Endothelial cell of umbilical vein (primary cell): ENCODE measurements at regions not wholly inside any gene's neighbourhood (a gene's known extent, or its start where the extent isn't known, plus 50 kb on each side); places are given as distances from the start of the nearest gene placed in this dataset.

Experiments
- BruUV-seq: library from RNA; stranded (reverse); fragments of 400-500 nt; replicated peaks from 2 replicates; lab custom pipeline; 2021; lab: Mats Ljungman, UMichigan
- CTCF ChIA-PET: fragments of 300-600, 350-600 bp; sonication (Branson Sonifier 250); formaldehyde crosslinking; loops from one replicate; lab custom pipeline; 2021; ENCODE audit warnings: antibody characterized with exemption, inconsistent platforms; lab: Charles Lee
- POLR2A ChIA-PET: fragments of 300-600, 350-600 bp; sonication (Branson Sonifier 250); formaldehyde crosslinking; loops from one replicate; lab custom pipeline; 2021; ENCODE audit warnings: antibody characterized with exemption, inconsistent platforms; lab: Charles Lee
- DNase-seq: peaks from one replicate; pipeline ENCODE4 v3.0.0-alpha.2; 2011; ENCODE audit warnings: low read depth, low spot score
- FAIRE-seq: peaks from 2 replicates; lab custom pipeline; 2011; peaks lifted over from hg19 to GRCh38; lab: Jason Lieb, UNC
- H2AFZ ChIP-seq: 2 replicates; pipeline ENCODE4 v1.6.0; 2012; ENCODE audit warnings: low read depth, low read length, control low read depth, inconsistent platforms
- H3K27ac ChIP-seq: 2 replicates; pipeline ENCODE4 v1.5.1; 2011; ENCODE audit warnings: low read depth, mild to moderate bottlenecking, control low read depth, low read length, moderate library complexity; ENCODE audit not compliant: insufficient read depth
- H3K27me3 ChIP-seq, 2 experiments: 2 replicates each; pipeline versions ENCODE4 v1.6.0 to v1.6.1; 2011; ENCODE audit warnings: low read length in 2 of 2, mixed read lengths in 1 of 2; ENCODE audit not compliant: control insufficient read depth in 2 of 2, insufficient read depth in 2 of 2
- H3K36me3 ChIP-seq, 2 experiments: 2 replicates in 1 of 2; 3 replicates in 1 of 2; pipeline ENCODE4 v1.5.1; 2011; ENCODE audit warnings: low read length in 2 of 2, mild to moderate bottlenecking in 1 of 2, moderate library complexity in 1 of 2; ENCODE audit not compliant: control insufficient read depth in 2 of 2, insufficient read depth in 2 of 2; ENCODE audit errors: extremely low read depth in 1 of 2
- H3K4me1 ChIP-seq: 3 replicates; pipeline ENCODE4 v1.5.1; 2011; ENCODE audit warnings: mild to moderate bottlenecking, low read length; ENCODE audit not compliant: control insufficient read depth, insufficient read depth; ENCODE audit errors: extremely low read depth
- H3K4me2 ChIP-seq: 2 replicates; pipeline ENCODE4 v1.6.1; 2011; ENCODE audit warnings: low read length, control low read depth, mixed read lengths; ENCODE audit not compliant: insufficient read depth
- H3K4me3 ChIP-seq, 3 experiments: fragments of 200-600 bp in 1 of 3; sonication (generic), shearing (Covaris generic) in 1 of 3; replicated peaks in 1 of 3; 2 replicates each; pipeline ENCODE4 v1.5.1; 2011 to 2016; ENCODE audit warnings: control low read depth in 3 of 3, low read length in 3 of 3, mild to moderate bottlenecking in 2 of 3, inconsistent platforms in 1 of 3, low read depth in 1 of 3, moderate library complexity in 1 of 3; ENCODE audit not compliant: insufficient read depth in 1 of 3
- H3K79me2 ChIP-seq: 2 replicates; pipeline ENCODE4 v1.6.0; 2012; ENCODE audit warnings: low read length, inconsistent platforms; ENCODE audit not compliant: control insufficient read depth, insufficient read depth
- H3K9ac ChIP-seq: replicated peaks from 2 replicates; pipeline ENCODE3; 2011; ENCODE audit warnings: low read length, control low read depth; ENCODE audit not compliant: insufficient read depth; ENCODE audit errors: extremely low read depth
- H3K9me1 ChIP-seq: replicated peaks from 3 replicates; pipeline ENCODE4 v1.6.0; 2011; ENCODE audit warnings: mild to moderate bottlenecking, low read length; ENCODE audit not compliant: control insufficient read depth, insufficient read depth; ENCODE audit errors: extremely low read depth
- H3K9me3 ChIP-seq: replicated peaks from 2 replicates; pipeline ENCODE4 v1.5.1; 2012; ENCODE audit warnings: low read length, inconsistent platforms; ENCODE audit not compliant: control insufficient read depth, insufficient read depth
- H4K20me1 ChIP-seq: replicated peaks from 2 replicates; pipeline ENCODE3; 2011; ENCODE audit warnings: mild to moderate bottlenecking, low read length; ENCODE audit not compliant: control insufficient read depth, insufficient read depth; ENCODE audit errors: extremely low read depth
- EZH2 ChIP-seq: IDR thresholded peaks from 2 replicates; pipeline ENCODE4 v1.6.1; 2012; ENCODE audit warnings: borderline replicate concordance, low read depth, mild to moderate bottlenecking, moderate library complexity, low read length, inconsistent platforms; ENCODE audit not compliant: severe bottlenecking
- FOS ChIP-seq: IDR thresholded peaks from 2 replicates; pipeline ENCODE4 v1.6.1; 2011; ENCODE audit warnings: mild to moderate bottlenecking, low read length, moderate library complexity, borderline replicate concordance; ENCODE audit not compliant: insufficient read depth
- GATA2 ChIP-seq: IDR thresholded peaks from 2 replicates; pipeline ENCODE4 v1.7.0; 2011; ENCODE audit warnings: low read depth, mild to moderate bottlenecking, moderate library complexity, mixed read lengths, low read length; ENCODE audit not compliant: insufficient read length, insufficient read depth
- JUN ChIP-seq: IDR thresholded peaks from 2 replicates; pipeline ENCODE4 v1.6.1; 2011; ENCODE audit warnings: borderline replicate concordance, low read depth; ENCODE audit not compliant: insufficient read length, insufficient read depth
- MYC ChIP-seq: IDR thresholded peaks from one replicate; pipeline ENCODE4 v1.6.1; 2011; ENCODE audit warnings: mild to moderate bottlenecking, low read depth, low read length
- POLR2A ChIP-seq: IDR thresholded peaks from 2 replicates; pipeline ENCODE4 v1.6.1; 2012; ENCODE audit warnings: low read depth, mild to moderate bottlenecking, control low read depth, low read length
- POLR2AphosphoS5 ChIP-seq: IDR thresholded peaks from 2 replicates; pipeline ENCODE4 v1.6.1; 2012; ENCODE audit warnings: low read depth, mild to moderate bottlenecking, control low read depth, low read length, moderate library complexity; ENCODE audit not compliant: insufficient read depth
- dilution Hi-C: fragments of 300-500 bp; cut with MboI; formaldehyde crosslinking; loops from one replicate; pipeline ENCODE4 v1.15.0; 2019; ENCODE audit warnings: low sequenced_read_pairs; ENCODE audit not compliant: extremely low pct_ligation_motif_present
- intact Hi-C: fragments of 100-400 bp; cut with micrococcal nuclease; formaldehyde crosslinking; loops from one replicate; pipeline ENCODE4 v1.10.0; 2022
- TF ChIP-seq, protein P1 (sequence below): IDR thresholded peaks from 2 replicates; pipeline ENCODE4 v1.6.1; 2011; ENCODE audit not compliant: insufficient read depth, insufficient read length
- TF ChIP-seq, protein P2 (sequence below), 2 donors: IDR thresholded peaks; 1 replicate in 1 of 2; 2 replicates in 1 of 2; pipeline ENCODE4 v1.5.1; 2011; ENCODE audit warnings: low read length in 2 of 2, mild to moderate bottlenecking in 2 of 2, moderate library complexity in 2 of 2, control low read depth in 1 of 2, inconsistent platforms in 1 of 2, low read depth in 1 of 2; ENCODE audit not compliant: insufficient read depth in 1 of 2; ENCODE audit errors: extremely low read depth in 1 of 2

DNA sequence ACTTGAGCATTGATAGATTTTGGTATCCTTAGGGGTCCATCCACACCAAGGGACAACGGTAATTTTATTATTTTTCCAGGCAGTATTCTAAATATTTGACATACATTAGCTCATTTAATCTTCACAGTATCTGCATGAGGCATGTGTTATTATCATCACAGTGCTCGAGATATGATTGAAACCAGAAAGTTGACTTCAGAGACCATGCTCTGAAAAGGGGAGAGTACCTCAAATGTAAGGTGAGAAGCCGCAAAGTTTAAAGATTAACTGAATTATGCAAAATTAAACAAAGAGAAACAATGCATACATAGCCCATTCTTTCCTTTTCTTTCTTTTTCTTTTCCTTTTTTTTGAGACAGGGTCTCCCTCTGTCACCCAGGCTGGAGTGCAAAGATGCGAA lies 104.1 kb downstream of the SLC25A46 start:
- Histone ChIP-seq H3K9me1 (no peaks in the 10 kb centered on the region), H3K4me3 (no peak overlapping the region), H3K27ac (no peak overlapping the region), H3K9ac (no peak overlapping the region), H4K20me1 (no peaks in the 10 kb centered on the region), H3K27me3 (no peaks in the 10 kb centered on the region), H3K9me3 (no peaks in the 10 kb centered on the region), H3K4me1 (no peaks in the 10 kb centered on the region), H3K36me3 (no peaks in the 10 kb centered on the region), H3K4me2 (no peak overlapping the region), H2AFZ (no peak overlapping the region), H3K79me2 (no peaks in the 10 kb centered on the region)
- DNase-seq: no peak
- ChIA-PET CTCF (no interaction called here), POLR2A (no interaction called here)
- no TSS peak for BruUV-seq
- intact Hi-C loops (no loop called here), dilution Hi-C loops (no loop called here)
- FAIRE-seq: no peak
- TF ChIP-seq MYC (no peak), POLR2AphosphoS5 (no peak), FOS (no peak), GATA2 (no peak), EZH2 (no peak), POLR2A (no peak), JUN (no peak)
- TF ChIP-seq, protein P1, sequence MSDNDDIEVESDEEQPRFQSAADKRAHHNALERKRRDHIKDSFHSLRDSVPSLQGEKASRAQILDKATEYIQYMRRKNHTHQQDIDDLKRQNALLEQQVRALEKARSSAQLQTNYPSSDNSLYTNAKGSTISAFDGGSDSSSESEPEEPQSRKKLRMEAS: no peak
- TF ChIP-seq, protein P2, sequence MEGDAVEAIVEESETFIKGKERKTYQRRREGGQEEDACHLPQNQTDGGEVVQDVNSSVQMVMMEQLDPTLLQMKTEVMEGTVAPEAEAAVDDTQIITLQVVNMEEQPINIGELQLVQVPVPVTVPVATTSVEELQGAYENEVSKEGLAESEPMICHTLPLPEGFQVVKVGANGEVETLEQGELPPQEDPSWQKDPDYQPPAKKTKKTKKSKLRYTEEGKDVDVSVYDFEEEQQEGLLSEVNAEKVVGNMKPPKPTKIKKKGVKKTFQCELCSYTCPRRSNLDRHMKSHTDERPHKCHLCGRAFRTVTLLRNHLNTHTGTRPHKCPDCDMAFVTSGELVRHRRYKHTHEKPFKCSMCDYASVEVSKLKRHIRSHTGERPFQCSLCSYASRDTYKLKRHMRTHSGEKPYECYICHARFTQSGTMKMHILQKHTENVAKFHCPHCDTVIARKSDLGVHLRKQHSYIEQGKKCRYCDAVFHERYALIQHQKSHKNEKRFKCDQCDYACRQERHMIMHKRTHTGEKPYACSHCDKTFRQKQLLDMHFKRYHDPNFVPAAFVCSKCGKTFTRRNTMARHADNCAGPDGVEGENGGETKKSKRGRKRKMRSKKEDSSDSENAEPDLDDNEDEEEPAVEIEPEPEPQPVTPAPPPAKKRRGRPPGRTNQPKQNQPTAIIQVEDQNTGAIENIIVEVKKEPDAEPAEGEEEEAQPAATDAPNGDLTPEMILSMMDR (IDR thresholded peaks at IDR 0.05; ENCODE audit: extremely low read depth in 1 of 2, insufficient read depth in 1 of 2, low read depth in 1 of 2, low read length in 2 of 2): no peak
